Activated CD8-positive, alpha-beta T cell treated with anti-CD3 and anti-CD28 coated beads for 36 hours (primary cell): ENCODE measurements at regions not wholly inside any gene's neighbourhood (a gene's known extent, or its start where the extent isn't known, plus 50 kb on each side); places are given as distances from the start of the nearest gene placed in this dataset.

Experiments
- ATAC-seq: fragments of 200-7000 bp; cut with Tn5 transposase; one replicate; pipeline ENCODE4 v1.10.0; 2021; ENCODE audit warnings: mild to moderate bottlenecking, moderate library complexity
- CTCF ChIA-PET: fragments of 350-600 bp; sonication (Branson Sonifier 250); formaldehyde crosslinking; loops from one replicate; lab custom pipeline; 2021; ENCODE audit warnings: antibody characterized with exemption; lab: Charles Lee
- POLR2A ChIA-PET: fragments of 350-600 bp; sonication (Branson Sonifier 250); formaldehyde crosslinking; loops from one replicate; lab custom pipeline; 2021; ENCODE audit warnings: antibody characterized with exemption; lab: Charles Lee
- DNase-seq: peaks from one replicate; pipeline ENCODE4 v3.0.0-alpha.2; 2020
- H3K27ac Mint-ChIP-seq: one replicate; pipeline ENCODE4 v1.8.0; 2021; ENCODE audit warnings: mild to moderate bottlenecking, mixed read lengths
- H3K27me3 Mint-ChIP-seq: one replicate; pipeline ENCODE4 v1.8.0; 2021; ENCODE audit warnings: mixed read lengths
- H3K36me3 Mint-ChIP-seq: one replicate; pipeline ENCODE4 v1.8.0; 2021; ENCODE audit warnings: low read depth, mixed read lengths
- H3K4me1 Mint-ChIP-seq: one replicate; pipeline ENCODE4 v1.8.0; 2021; ENCODE audit warnings: low read depth, mixed read lengths
- H3K4me3 Mint-ChIP-seq: one replicate; pipeline ENCODE4 v1.8.0; 2021; ENCODE audit warnings: mild to moderate bottlenecking, moderate library complexity, mixed read lengths
- H3K9me3 Mint-ChIP-seq: one replicate; pipeline ENCODE4 v1.8.0; 2021; ENCODE audit warnings: mixed read lengths
- CTCF ChIP-seq: fragments of 200-600 bp; IDR thresholded peaks from one replicate; pipeline ENCODE4 v1.8.0; 2022; ENCODE audit warnings: antibody characterized with exemption, mild to moderate bottlenecking
- intact Hi-C: fragments of 100-400 bp; cut with micrococcal nuclease; formaldehyde crosslinking; loops from one replicate; pipeline ENCODE4 v1.10.0; 2022

- POLR2A ChIA-PET: no interaction called here
- CTCF ChIA-PET: no interaction called here
- Mint-ChIP-seq H3K9me3 (peaks cover 20% of the 10 kb centered on the region), H3K4me1 (no peaks in the 10 kb centered on the region), H3K4me3 (no peak overlapping the region), H3K27ac (no peak overlapping the region), H3K27me3 (no peaks in the 10 kb centered on the region), H3K36me3 (no peaks in the 10 kb centered on the region)
- TF ChIP-seq CTCF: no peak
- DNase-seq (no peak), ATAC-seq (no peak)
- intact Hi-C loops: no loop called here
These were observed 464.6 kb downstream of the ADAMTS20 start for GRCh38 chr12:43087195-43088091.

GRCh38 chr12:43079476-43079875 lies 472.5 kb downstream of the ADAMTS20 start:
- H3K4me3 Mint-ChIP-seq: no peak overlapping the region
- CTCF ChIA-PET: no interaction called here
- no peaks in the 10 kb centered on the region for H3K27me3 Mint-ChIP-seq
- ATAC-seq: no peak
- no peaks in the 10 kb centered on the region for H3K36me3 Mint-ChIP-seq
- no peak overlapping the region for H3K27ac Mint-ChIP-seq
- intact Hi-C loops: no loop called here
- DNase-seq: no peak
- no peaks in the 10 kb centered on the region for H3K4me1 Mint-ChIP-seq
- peaks cover 6% of the 10 kb centered on the region for H3K9me3 Mint-ChIP-seq
- POLR2A ChIA-PET: no interaction called here
- no peak for TF ChIP-seq CTCF

GRCh38 chr12:43078976-43079375 lies 473.0 kb downstream of the ADAMTS20 start:
- no peaks in the 10 kb centered on the region for H3K4me1 Mint-ChIP-seq
- DNase-seq (no peak), ATAC-seq (no peak)
- ChIA-PET POLR2A (no interaction called here), CTCF (no interaction called here)
- H3K9me3 Mint-ChIP-seq: peaks cover 6% of the 10 kb centered on the region
- H3K27me3 Mint-ChIP-seq: no peaks in the 10 kb centered on the region
- H3K4me3 Mint-ChIP-seq: no peak overlapping the region
- no peaks in the 10 kb centered on the region for H3K36me3 Mint-ChIP-seq
- no peak for TF ChIP-seq CTCF
- intact Hi-C loops: no loop called here
- no peak overlapping the region for H3K27ac Mint-ChIP-seq

GRCh38 chr12:43072431-43072830 lies 479.6 kb downstream of the ADAMTS20 start:
- ChIA-PET POLR2A (no interaction called here), CTCF (no interaction called here)
- ATAC-seq (no peak), DNase-seq (no peak)
- TF ChIP-seq CTCF: no peak
- no peaks in the 10 kb centered on the region for H3K27me3 Mint-ChIP-seq
- no peaks in the 10 kb centered on the region for H3K4me1 Mint-ChIP-seq
- no peak overlapping the region for H3K4me3 Mint-ChIP-seq
- no peaks in the 10 kb centered on the region for H3K36me3 Mint-ChIP-seq
- intact Hi-C loops: no loop called here
- H3K27ac Mint-ChIP-seq: no peak overlapping the region
- H3K9me3 Mint-ChIP-seq: no peaks in the 10 kb centered on the region

GRCh38 chr12:43069768-43070221 lies 480.2 kb upstream of the PRICKLE1 start:
- H3K9me3 Mint-ChIP-seq: peaks cover 7% of the 10 kb centered on the region
- no peak overlapping the region for H3K27ac Mint-ChIP-seq
- no peaks in the 10 kb centered on the region for H3K4me1 Mint-ChIP-seq
- intact Hi-C loops: no loop called here
- ATAC-seq (no peak), DNase-seq (no peak)
- H3K27me3 Mint-ChIP-seq: no peaks in the 10 kb centered on the region
- CTCF ChIA-PET: no interaction called here
- H3K4me3 Mint-ChIP-seq: no peak overlapping the region
- H3K36me3 Mint-ChIP-seq: no peaks in the 10 kb centered on the region
- POLR2A ChIA-PET: no interaction called here
- no peak for TF ChIP-seq CTCF
